ENCODE measurements at regions not wholly inside any gene's neighbourhood (a gene's known extent, or its start where the extent isn't known, plus 50 kb on each side); places are given as distances from the start of the nearest gene placed in this dataset.
"Not testable (repeated sequence)": the region's sequence is repeated elsewhere in the genome, so short reads cannot be mapped to it uniquely, and the experiment has no call there.

DNA sequence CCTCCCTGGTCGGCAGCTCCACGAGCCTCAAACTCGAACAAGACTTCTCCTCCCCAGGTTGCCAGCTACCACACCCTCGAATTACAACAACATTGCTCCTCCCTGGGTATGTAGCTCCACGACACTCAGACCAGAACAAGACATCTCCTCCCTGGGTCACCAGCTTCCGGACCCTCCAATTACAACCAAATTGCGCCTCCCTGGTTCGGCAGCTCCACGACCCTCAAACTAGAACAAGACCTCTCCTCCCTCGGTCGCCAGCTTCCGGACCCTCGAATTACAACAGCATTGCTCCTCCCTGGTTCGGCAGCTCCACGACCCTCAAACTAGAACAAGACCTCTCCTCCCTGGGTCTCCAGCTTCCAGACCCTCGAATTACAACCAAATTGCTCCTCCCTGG lies 315.3 kb downstream of the PREX1 start:
- not testable (repeated sequence) for DNase-seq; H3K27ac ChIP-seq (ENCODE audit: low read length); H3K4me3 ChIP-seq (ENCODE audit: low read length); H3K36me3 ChIP-seq (ENCODE audit: control insufficient read depth, insufficient read depth, low read length); H3K4me1 ChIP-seq (ENCODE audit: control insufficient read depth, insufficient read depth, low read length); H3K9me3 ChIP-seq (ENCODE audit: control insufficient read depth, low read depth, low read length); H3K27me3 ChIP-seq (ENCODE audit: control insufficient read depth, insufficient read depth, low read length)
- WGBS (ENCODE audit: insufficient coverage, low lambda C conversion rate): no CpG with 5 or more reads among the region's 16 CpGs

DNA sequence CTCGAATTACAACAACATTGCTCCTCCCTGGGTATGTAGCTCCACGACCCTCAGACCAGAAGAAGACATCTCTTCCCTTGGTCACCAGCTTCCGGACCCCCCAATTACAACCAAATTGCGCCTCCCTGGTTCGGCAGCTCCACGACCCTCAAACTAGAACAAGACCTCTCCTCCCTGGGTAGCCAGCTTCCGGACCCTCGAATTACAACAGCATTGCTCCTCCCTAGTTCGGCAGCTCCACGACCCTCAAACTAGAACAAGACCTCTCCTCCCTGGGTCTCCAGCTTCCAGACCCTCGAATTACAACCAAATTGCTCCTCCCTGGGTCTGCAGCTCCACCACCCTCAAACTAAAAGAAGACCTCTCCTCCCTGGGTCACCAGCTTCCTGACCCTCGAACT lies 322.7 kb downstream of the PREX1 start:
- H3K36me3 ChIP-seq (ENCODE audit: control insufficient read depth, insufficient read depth, low read length); DNase-seq; H3K4me3 ChIP-seq (ENCODE audit: low read length); H3K9me3 ChIP-seq (ENCODE audit: control insufficient read depth, low read depth, low read length); H3K27me3 ChIP-seq (ENCODE audit: control insufficient read depth, insufficient read depth, low read length); H3K4me1 ChIP-seq (ENCODE audit: control insufficient read depth, insufficient read depth, low read length); H3K27ac ChIP-seq (ENCODE audit: low read length): not testable (repeated sequence)
- WGBS (ENCODE audit: insufficient coverage, low lambda C conversion rate): no CpG with 5 or more reads among the region's 12 CpGs

DNA sequence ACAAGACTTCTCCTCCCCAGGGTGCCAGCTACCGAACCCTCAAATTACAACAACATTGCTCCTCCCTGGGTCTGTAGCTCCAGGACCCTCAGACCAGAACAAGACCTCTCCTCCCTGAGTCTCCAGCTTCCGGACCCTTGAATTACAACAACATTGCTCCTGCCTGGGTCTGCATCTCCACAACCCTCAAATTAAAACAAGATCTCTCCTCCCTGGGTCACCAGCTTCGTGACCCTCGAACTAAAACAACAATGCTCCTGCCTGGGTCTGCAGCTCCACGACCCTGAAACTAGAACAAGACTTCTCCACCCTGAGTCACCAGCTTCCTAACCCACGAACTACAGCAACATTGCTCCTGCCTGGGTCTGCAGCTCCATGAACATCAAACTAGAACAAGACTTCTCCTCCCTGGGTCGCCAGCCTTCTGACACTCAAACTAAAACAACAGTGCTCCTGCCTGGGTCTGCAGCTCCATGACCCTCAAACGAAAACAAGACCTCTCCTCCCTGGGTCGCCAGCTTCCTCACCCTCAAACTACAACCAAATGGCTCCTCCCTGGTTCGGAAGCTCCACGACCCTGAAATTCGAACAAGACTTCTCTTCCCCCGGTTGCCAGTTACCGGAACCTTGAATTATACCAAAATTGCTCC lies 324.5 kb downstream of the PREX1 start:
- WGBS (ENCODE audit: insufficient coverage, low lambda C conversion rate): no CpG with 5 or more reads among the region's 14 CpGs
- Histone ChIP-seq H3K36me3 (ENCODE audit: control insufficient read depth, insufficient read depth, low read length) (no peaks in the 10 kb centered on the region), H3K27ac (ENCODE audit: low read length) (no peak overlapping the region), H3K4me3 (ENCODE audit: low read length) (no peak overlapping the region), H3K4me1 (ENCODE audit: control insufficient read depth, insufficient read depth, low read length) (no peaks in the 10 kb centered on the region), H3K27me3 (ENCODE audit: control insufficient read depth, insufficient read depth, low read length) (no peaks in the 10 kb centered on the region), H3K9me3 (ENCODE audit: control insufficient read depth, low read depth, low read length) (no peaks in the 10 kb centered on the region)
- no peak for DNase-seq

DNA sequence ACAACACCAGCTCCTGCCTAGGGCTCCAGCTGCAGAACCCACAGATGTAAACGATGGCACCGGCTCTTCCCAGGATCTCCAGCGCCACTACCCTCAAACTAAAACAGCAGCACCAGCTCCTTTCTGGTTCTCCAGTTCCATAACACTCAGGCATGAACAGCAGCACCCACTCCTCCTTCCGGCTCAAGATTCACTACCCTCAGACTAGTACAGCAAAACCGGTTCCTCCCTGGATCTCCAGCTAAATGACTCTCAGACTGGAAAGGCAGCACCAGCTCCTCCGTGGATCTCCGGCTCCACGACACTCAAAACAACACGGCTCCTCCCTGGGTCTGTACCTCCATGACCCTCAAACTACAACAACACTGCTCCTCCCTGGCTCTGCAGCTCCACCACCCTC lies 325.0 kb downstream of the PREX1 start:
- H3K9me3 ChIP-seq (ENCODE audit: control insufficient read depth, low read depth, low read length): no peaks in the 10 kb centered on the region
- no peaks in the 10 kb centered on the region for H3K4me1 ChIP-seq (ENCODE audit: control insufficient read depth, insufficient read depth, low read length)
- H3K4me3 ChIP-seq (ENCODE audit: low read length): no peak overlapping the region
- WGBS (ENCODE audit: insufficient coverage, low lambda C conversion rate): no CpG with 5 or more reads among the region's 9 CpGs
- no peak overlapping the region for H3K27ac ChIP-seq (ENCODE audit: low read length)
- no peaks in the 10 kb centered on the region for H3K36me3 ChIP-seq (ENCODE audit: control insufficient read depth, insufficient read depth, low read length)
- H3K27me3 ChIP-seq (ENCODE audit: control insufficient read depth, insufficient read depth, low read length): no peaks in the 10 kb centered on the region
- no peak for DNase-seq

DNA sequence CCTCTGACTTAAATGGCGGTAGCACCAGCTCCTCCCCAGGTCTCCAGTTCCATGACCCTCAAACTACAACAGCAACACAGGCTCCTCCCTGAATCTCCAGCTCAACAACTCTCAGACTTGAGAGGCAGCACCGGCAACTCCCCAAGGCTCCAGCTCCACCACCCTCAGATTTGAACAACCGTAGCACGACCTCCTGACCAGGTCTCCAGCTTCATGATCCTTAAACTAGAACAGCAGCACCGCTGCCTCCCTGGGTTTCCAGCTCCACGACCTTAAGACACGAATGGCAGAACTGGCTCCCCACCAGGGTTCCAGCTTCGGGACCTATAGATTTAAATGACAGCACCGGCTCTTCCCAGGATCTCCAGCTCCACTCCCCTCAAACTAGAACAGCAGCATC lies 325.8 kb downstream of the PREX1 start:
- no peak overlapping the region for H3K27ac ChIP-seq (ENCODE audit: low read length)
- H3K27me3 ChIP-seq (ENCODE audit: control insufficient read depth, insufficient read depth, low read length): no peaks in the 10 kb centered on the region
- no peak overlapping the region for H3K4me3 ChIP-seq (ENCODE audit: low read length)
- no peaks in the 10 kb centered on the region for H3K36me3 ChIP-seq (ENCODE audit: control insufficient read depth, insufficient read depth, low read length)
- H3K4me1 ChIP-seq (ENCODE audit: control insufficient read depth, insufficient read depth, low read length): no peaks in the 10 kb centered on the region
- WGBS (ENCODE audit: insufficient coverage, low lambda C conversion rate): no CpG with 5 or more reads among the region's 9 CpGs
- H3K9me3 ChIP-seq (ENCODE audit: control insufficient read depth, low read depth, low read length): no peaks in the 10 kb centered on the region
- DNase-seq: no peak

DNA sequence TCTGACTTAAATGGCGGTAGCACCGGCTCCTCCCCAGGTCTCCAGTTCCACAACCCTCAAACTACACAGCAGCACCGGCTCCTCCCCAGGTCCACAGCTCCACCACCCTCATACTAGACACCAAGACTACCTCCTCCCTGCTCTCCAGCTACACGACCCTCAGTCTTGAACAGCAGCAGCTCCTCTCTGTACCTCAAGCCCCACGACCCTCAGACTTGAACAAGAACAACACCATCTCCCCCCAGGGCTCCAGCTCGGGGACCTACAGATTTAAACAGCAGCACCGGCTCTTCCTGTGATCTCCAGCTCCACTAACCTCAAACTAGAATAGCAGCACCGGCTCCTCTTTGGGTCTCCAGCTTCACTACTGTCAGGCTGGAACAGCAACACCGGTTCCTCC lies 326.9 kb downstream of the PREX1 start:
- WGBS (ENCODE audit: insufficient coverage, low lambda C conversion rate): no CpG with 5 or more reads among the region's 9 CpGs
- not testable (repeated sequence) for DNase-seq; H3K4me3 ChIP-seq (ENCODE audit: low read length)

DNA sequence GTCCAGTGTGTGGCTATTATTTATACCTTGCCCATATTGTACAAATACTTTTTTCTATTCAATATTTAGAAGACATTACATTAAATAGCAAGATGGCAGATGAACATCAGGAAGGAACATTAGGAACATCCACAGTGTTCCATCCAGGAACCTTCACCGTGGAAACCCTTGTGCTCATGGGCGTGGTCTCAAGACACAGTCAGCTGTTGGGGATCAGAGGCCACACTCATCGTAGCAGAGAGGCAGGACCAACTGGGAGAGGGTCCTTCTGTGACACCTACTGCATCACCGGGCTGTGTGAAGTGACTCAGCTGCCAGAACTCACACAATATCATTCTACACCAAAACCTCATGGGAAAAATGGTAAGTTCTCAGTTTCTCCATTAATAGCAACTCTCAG lies 328.9 kb downstream of the PREX1 start:
- not testable (repeated sequence) for H3K4me3 ChIP-seq (ENCODE audit: low read length); H3K36me3 ChIP-seq (ENCODE audit: control insufficient read depth, insufficient read depth, low read length); H3K27me3 ChIP-seq (ENCODE audit: control insufficient read depth, insufficient read depth, low read length); H3K9me3 ChIP-seq (ENCODE audit: control insufficient read depth, low read depth, low read length); DNase-seq; H3K4me1 ChIP-seq (ENCODE audit: control insufficient read depth, insufficient read depth, low read length); H3K27ac ChIP-seq (ENCODE audit: low read length)
- WGBS (ENCODE audit: insufficient coverage, low lambda C conversion rate): no CpG with 5 or more reads among the region's 4 CpGs

More for the DNA sequence above, 326.9 kb downstream of the PREX1 start:
- H3K27me3 ChIP-seq (ENCODE audit: control insufficient read depth, insufficient read depth, low read length); H3K4me1 ChIP-seq (ENCODE audit: control insufficient read depth, insufficient read depth, low read length); H3K36me3 ChIP-seq (ENCODE audit: control insufficient read depth, insufficient read depth, low read length); H3K27ac ChIP-seq (ENCODE audit: low read length); H3K9me3 ChIP-seq (ENCODE audit: control insufficient read depth, low read depth, low read length): not testable (repeated sequence)

DNA sequence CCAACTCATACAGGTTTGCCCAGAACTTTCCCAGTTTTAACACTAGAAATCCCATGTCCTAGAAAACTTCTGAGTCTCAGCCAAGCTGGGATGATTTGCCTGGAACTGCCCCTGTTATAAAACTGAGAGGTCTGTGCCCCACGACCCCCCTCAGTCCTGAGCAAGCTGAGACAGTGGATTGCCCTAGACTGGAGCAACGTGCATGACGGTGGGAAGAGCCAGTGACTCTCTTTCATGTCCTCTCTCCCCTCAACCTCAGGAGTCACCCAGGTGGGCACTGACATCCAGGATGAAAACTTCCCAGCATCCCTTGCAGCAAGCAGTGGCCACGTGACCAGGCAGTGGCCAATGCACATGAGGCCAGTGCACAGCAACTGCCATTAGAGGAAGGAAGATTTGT lies 329.7 kb downstream of the PREX1 start:
- H3K4me3 ChIP-seq (ENCODE audit: low read length); H3K9me3 ChIP-seq (ENCODE audit: control insufficient read depth, low read depth, low read length); H3K4me1 ChIP-seq (ENCODE audit: control insufficient read depth, insufficient read depth, low read length); H3K36me3 ChIP-seq (ENCODE audit: control insufficient read depth, insufficient read depth, low read length); H3K27me3 ChIP-seq (ENCODE audit: control insufficient read depth, insufficient read depth, low read length); H3K27ac ChIP-seq (ENCODE audit: low read length); DNase-seq: not testable (repeated sequence)
- no CpG with 5 or more reads among the region's 4 CpGs for WGBS (ENCODE audit: insufficient coverage, low lambda C conversion rate)

DNA sequence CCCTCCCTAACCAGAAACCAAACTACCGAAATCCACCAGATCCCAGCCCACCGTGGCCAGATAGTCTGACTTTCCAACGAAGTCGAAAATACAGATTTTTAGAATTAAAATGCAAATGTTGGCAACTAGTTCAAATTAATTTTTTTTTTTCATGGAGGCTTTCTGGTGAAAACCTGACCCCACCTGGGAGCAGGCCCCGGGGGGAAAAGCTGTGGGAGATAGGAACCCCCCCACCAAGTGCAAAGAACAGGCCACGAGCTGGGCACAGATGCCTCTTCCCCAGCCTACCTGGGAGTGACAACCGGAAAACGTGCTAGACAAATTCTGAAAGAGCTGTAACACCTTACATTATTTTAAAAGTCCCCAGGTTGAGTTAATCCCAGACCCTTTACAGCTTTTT lies 333.8 kb downstream of the PREX1 start:
- no peaks in the 10 kb centered on the region for H3K4me1 ChIP-seq (ENCODE audit: control insufficient read depth, insufficient read depth, low read length)
- H3K27me3 ChIP-seq (ENCODE audit: control insufficient read depth, insufficient read depth, low read length): no peaks in the 10 kb centered on the region
- DNase-seq: no peak
- no peak overlapping the region for H3K27ac ChIP-seq (ENCODE audit: low read length)
- WGBS (ENCODE audit: insufficient coverage, low lambda C conversion rate): 90% methylated on average over 2 of the region's 8 CpGs
- no peaks in the 10 kb centered on the region for H3K9me3 ChIP-seq (ENCODE audit: control insufficient read depth, low read depth, low read length)
- H3K4me3 ChIP-seq (ENCODE audit: low read length): no peak overlapping the region
- no peaks in the 10 kb centered on the region for H3K36me3 ChIP-seq (ENCODE audit: control insufficient read depth, insufficient read depth, low read length)

DNA sequence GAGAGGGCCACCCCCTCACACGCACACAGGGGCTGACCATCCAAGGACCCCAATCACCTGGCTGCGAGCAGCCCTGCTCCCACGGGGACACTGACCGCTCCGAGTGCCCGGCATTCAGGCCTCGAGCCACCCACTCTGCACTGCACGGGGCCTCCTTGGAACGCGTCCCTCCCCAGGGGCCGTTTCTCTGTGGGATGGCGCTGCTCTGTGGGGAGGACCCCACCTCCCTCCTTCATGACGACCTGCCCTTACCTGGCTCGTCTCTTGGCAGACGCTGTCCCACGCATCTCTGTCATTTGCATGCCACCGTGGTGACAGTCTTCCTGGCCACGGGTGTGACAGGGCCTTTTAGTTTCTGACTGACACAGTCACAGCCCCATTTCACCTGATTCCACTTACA lies 334.5 kb downstream of the PREX1 start:
- not testable (repeated sequence) for H3K4me1 ChIP-seq (ENCODE audit: control insufficient read depth, insufficient read depth, low read length); H3K9me3 ChIP-seq (ENCODE audit: control insufficient read depth, low read depth, low read length); H3K27ac ChIP-seq (ENCODE audit: low read length); H3K36me3 ChIP-seq (ENCODE audit: control insufficient read depth, insufficient read depth, low read length); H3K27me3 ChIP-seq (ENCODE audit: control insufficient read depth, insufficient read depth, low read length); H3K4me3 ChIP-seq (ENCODE audit: low read length); DNase-seq
- WGBS (ENCODE audit: insufficient coverage, low lambda C conversion rate): no CpG with 5 or more reads among the region's 18 CpGs

DNA sequence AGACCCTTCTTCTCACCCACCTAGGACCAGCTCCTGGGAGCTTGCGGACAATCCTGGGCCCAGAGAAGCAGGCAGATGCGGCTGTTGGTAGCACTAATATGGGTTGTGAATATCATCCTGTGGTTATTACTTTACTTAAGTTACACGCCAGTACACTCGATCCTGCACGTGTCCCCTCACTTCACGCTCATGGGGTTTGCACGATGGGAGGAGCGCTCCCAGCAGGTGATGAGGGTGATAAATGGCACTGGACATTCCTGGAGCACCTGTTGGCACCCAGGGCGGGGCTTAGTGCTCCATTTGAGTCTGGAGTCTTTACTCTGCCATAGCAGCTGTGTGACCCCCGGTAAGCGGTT lies 335.1 kb downstream of the PREX1 start:
- H3K27ac ChIP-seq (ENCODE audit: low read length): no peak overlapping the region
- no peak for DNase-seq
- H3K36me3 ChIP-seq (ENCODE audit: control insufficient read depth, insufficient read depth, low read length): no peaks in the 10 kb centered on the region
- no peak overlapping the region for H3K4me3 ChIP-seq (ENCODE audit: low read length)
- WGBS (ENCODE audit: insufficient coverage, low lambda C conversion rate): no CpG with 5 or more reads among the region's 11 CpGs
- H3K9me3 ChIP-seq (ENCODE audit: control insufficient read depth, low read depth, low read length): no peaks in the 10 kb centered on the region
- no peaks in the 10 kb centered on the region for H3K27me3 ChIP-seq (ENCODE audit: control insufficient read depth, insufficient read depth, low read length)
- H3K4me1 ChIP-seq (ENCODE audit: control insufficient read depth, insufficient read depth, low read length): peaks cover under 1% of the 10 kb centered on the region
